OCI-LY3 (cell line): ENCODE measurements at regions not wholly inside any gene's neighbourhood (a gene's known extent, or its start where the extent isn't known, plus 50 kb on each side); places are given as distances from the start of the nearest gene placed in this dataset.

Source experiments
- EZH2phosphoT487 ChIP-seq: fragments of 200-600 bp; shearing (Covaris generic); IDR thresholded peaks from 2 replicates; pipeline ENCODE4 v1.6.1; 2018; ENCODE audit warnings: antibody characterized with exemption, mixed run types, low read depth
- TF ChIP-seq, protein P1 (sequence below): fragments of 200-600, 300-600 bp; sonication (generic); IDR thresholded peaks from 2 replicates; pipeline ENCODE4 v1.5.1; 2014; ENCODE audit warnings: antibody characterized with exemption, low read length, low read depth

DNA sequence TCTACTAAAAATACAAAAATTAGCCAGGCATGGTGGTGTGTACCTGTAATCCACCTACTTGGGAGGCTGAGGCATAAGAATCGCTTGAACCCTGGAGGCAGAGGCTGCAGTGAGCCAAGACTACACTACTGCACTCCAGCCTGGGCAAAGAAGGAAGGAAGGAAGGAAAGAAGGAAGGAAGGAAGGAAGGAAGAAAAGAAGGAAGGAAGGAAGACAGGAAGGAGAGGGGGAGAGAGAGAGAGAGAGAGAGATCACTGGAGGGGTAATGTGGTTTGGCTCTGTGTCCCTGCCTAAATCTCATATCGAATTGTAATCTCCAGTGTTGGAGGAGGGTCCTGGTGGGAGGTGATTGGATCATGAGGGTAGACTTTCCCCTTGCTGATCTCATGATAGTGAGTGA, 165.5 kb downstream of the KCTD15 start:
- TF ChIP-seq, protein P1, sequence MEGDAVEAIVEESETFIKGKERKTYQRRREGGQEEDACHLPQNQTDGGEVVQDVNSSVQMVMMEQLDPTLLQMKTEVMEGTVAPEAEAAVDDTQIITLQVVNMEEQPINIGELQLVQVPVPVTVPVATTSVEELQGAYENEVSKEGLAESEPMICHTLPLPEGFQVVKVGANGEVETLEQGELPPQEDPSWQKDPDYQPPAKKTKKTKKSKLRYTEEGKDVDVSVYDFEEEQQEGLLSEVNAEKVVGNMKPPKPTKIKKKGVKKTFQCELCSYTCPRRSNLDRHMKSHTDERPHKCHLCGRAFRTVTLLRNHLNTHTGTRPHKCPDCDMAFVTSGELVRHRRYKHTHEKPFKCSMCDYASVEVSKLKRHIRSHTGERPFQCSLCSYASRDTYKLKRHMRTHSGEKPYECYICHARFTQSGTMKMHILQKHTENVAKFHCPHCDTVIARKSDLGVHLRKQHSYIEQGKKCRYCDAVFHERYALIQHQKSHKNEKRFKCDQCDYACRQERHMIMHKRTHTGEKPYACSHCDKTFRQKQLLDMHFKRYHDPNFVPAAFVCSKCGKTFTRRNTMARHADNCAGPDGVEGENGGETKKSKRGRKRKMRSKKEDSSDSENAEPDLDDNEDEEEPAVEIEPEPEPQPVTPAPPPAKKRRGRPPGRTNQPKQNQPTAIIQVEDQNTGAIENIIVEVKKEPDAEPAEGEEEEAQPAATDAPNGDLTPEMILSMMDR, result no peak
- no peak for TF ChIP-seq EZH2phosphoT487
